GM12892 (cell line): ENCODE measurements at regions not wholly inside any gene's neighbourhood (a gene's known extent, or its start where the extent isn't known, plus 50 kb on each side); places are given as distances from the start of the nearest gene placed in this dataset.

Experiments used
- POLR2A ChIP-seq: IDR thresholded peaks from 2 replicates; pipeline ENCODE4 v1.6.1; 2011; ENCODE audit warnings: low read depth, low read length, control low read depth
- POLR2AphosphoS5 ChIP-seq: IDR thresholded peaks from 2 replicates; pipeline ENCODE4 v1.6.1; 2011; ENCODE audit warnings: low read depth, low read length, control low read depth
- TAF1 ChIP-seq: IDR thresholded peaks from 2 replicates; pipeline ENCODE4 v1.6.1; 2011; ENCODE audit warnings: low read depth, mild to moderate bottlenecking, control low read depth, low read length, borderline replicate concordance

DNA sequence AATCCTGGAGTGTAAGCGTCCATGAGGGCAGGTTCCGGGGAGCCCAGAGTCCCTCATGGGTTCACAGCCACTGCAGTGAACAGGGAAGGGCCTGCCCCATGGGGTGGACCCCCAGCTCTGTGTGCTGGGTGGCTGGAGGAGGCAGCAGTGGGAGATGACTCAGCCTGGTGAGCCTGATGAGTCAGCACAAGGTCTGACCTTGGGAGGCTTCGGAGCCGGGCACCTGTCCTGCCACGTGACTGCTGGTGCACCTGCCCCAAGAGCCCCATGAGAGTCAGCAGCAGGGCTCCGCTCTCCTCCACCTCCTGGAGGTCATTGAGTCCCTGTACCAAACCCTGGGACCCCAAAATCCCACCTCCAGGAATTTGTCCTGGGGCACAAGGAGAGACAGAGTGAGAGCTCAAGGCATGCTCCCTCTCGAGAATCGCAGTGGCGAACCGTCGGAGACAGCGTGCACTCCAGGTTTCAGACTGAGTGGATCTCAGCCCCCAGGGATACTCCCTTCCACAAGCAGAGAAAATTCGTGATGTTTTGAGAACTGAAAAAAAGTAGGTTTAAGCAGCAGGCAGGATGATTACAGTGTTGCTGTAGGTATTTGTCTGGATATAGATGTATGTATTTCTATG is 1221.7 kb downstream of the BRD1 start:
- TF ChIP-seq POLR2AphosphoS5 (no peak), POLR2A (no peak), TAF1 (no peak)
